Adrenal gland (tissue), 5 donors: ENCODE measurements at regions not wholly inside any gene's neighbourhood (a gene's known extent, or its start where the extent isn't known, plus 50 kb on each side); places are given as distances from the start of the nearest gene placed in this dataset.
"Not testable (repeated sequence)": the region's sequence is repeated elsewhere in the genome, so short reads cannot be mapped to it uniquely, and the experiment has no call there.

Experiments used
- CTCF ChIP-seq, 6 experiments: fragments of 450-650 bp in 4 of 6; fragments of 200-600 bp in 2 of 6; sonication (generic) in 1 of 6; IDR thresholded peaks; 1 replicate in 5 of 6; 2 replicates in 1 of 6; pipeline versions ENCODE4 v1.5.1 to v1.8.0; 2016 to 2021; ENCODE audit warnings: antibody characterized with exemption in 6 of 6, mild to moderate bottlenecking in 2 of 6, moderate library complexity in 1 of 6
- POLR2A ChIP-seq, 2 donors: fragments of 450-650 bp; IDR thresholded peaks; one replicate each; pipeline ENCODE4 v1.6.1; 2017; ENCODE audit warnings: antibody characterized with exemption in 2 of 2, mild to moderate bottlenecking in 2 of 2, moderate library complexity in 1 of 2
- donor health status: DM: no; HTN: no; CAD: no.

- not testable (repeated sequence) for TF ChIP-seq CTCF, POLR2A (IDR thresholded peaks at IDR 0.05)
Observed at GRCh38 chr10:6794841-6795240, 214.8 kb upstream of the PRKCQ start.
